Ishikawa (cell line): ENCODE measurements at regions not wholly inside any gene's neighbourhood (a gene's known extent, or its start where the extent isn't known, plus 50 kb on each side); places are given as distances from the start of the nearest gene placed in this dataset.
A peak's percentile ranks its signal among the peaks of the same experiment; 100 is the strongest.

Experiments
- CEBPB ChIP-seq: IDR thresholded peaks from 2 replicates; pipeline ENCODE4 v1.6.1; 2012
- CREB1 ChIP-seq: IDR thresholded peaks from 2 replicates; pipeline ENCODE4 v1.6.1; 2012; ENCODE audit warnings: low read depth
- EGR1 ChIP-seq: IDR thresholded peaks from 2 replicates; pipeline ENCODE4 v1.6.1; 2012
- EP300 ChIP-seq: IDR thresholded peaks from 2 replicates; pipeline ENCODE4 v1.6.1; 2012; ENCODE audit warnings: borderline replicate concordance
- FOXM1 ChIP-seq: IDR thresholded peaks from 2 replicates; pipeline ENCODE4 v1.6.1; 2012; ENCODE audit warnings: low read depth, borderline replicate concordance
- NFIC ChIP-seq: IDR thresholded peaks from 2 replicates; pipeline ENCODE4 v1.6.1; 2012
- RAD21 ChIP-seq: IDR thresholded peaks from 2 replicates; pipeline ENCODE4 v1.6.1; 2012; ENCODE audit warnings: low read depth
- REST ChIP-seq: IDR thresholded peaks from 2 replicates; pipeline ENCODE4 v1.6.1; 2012; ENCODE audit warnings: low read depth, mild to moderate bottlenecking
- TAF1 ChIP-seq: IDR thresholded peaks from 2 replicates; pipeline ENCODE4 v1.6.1; 2012; ENCODE audit warnings: low read depth, mild to moderate bottlenecking
- TCF12 ChIP-seq: IDR thresholded peaks from 2 replicates; pipeline ENCODE4 v1.6.1; 2012; ENCODE audit warnings: low read depth
- TEAD4 ChIP-seq: IDR thresholded peaks from 2 replicates; pipeline ENCODE4 v1.6.1; 2012
- YY1 ChIP-seq: IDR thresholded peaks from 2 replicates; pipeline ENCODE4 v1.6.1; 2012; ENCODE audit warnings: low read depth
- ZBTB7A ChIP-seq: IDR thresholded peaks from 2 replicates; pipeline ENCODE4 v1.6.1; 2012; ENCODE audit warnings: low read depth
- TF ChIP-seq, protein P1 (sequence below): IDR thresholded peaks from 2 replicates; pipeline ENCODE4 v1.6.1; 2012
- TF ChIP-seq, protein P2 (sequence below): IDR thresholded peaks from 2 replicates; pipeline ENCODE4 v1.6.1; 2012

GRCh38 chr13:110023729-110024644, 237.6 kb upstream of the IRS2 start:
- TF ChIP-seq, protein P1, sequence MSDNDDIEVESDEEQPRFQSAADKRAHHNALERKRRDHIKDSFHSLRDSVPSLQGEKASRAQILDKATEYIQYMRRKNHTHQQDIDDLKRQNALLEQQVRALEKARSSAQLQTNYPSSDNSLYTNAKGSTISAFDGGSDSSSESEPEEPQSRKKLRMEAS: no peak
- no peak for TF ChIP-seq EGR1
- no peak for TF ChIP-seq EP300
- no peak for TF ChIP-seq TEAD4
- TF ChIP-seq REST: no peak
- TF ChIP-seq YY1: no peak
- no peak for TF ChIP-seq CREB1
- TF ChIP-seq RAD21: no peak
- no peak for TF ChIP-seq CEBPB
- TF ChIP-seq TCF12: no peak
- no peak for TF ChIP-seq TAF1
- TF ChIP-seq FOXM1: no peak
- TF ChIP-seq NFIC: no peak

GRCh38 chr13:110018009-110018408, 231.6 kb upstream of the IRS2 start:
- TF ChIP-seq, protein P1: no peak
- TF ChIP-seq FOXM1 (no peak), EP300 (no peak), NFIC (no peak), CEBPB (no peak), RAD21 (no peak), CREB1 (no peak), EGR1 (no peak), ZBTB7A (no peak), YY1 (no peak), REST (no peak), TAF1 (no peak), TEAD4 (no peak), TCF12 (no peak)
- TF ChIP-seq, protein P2, sequence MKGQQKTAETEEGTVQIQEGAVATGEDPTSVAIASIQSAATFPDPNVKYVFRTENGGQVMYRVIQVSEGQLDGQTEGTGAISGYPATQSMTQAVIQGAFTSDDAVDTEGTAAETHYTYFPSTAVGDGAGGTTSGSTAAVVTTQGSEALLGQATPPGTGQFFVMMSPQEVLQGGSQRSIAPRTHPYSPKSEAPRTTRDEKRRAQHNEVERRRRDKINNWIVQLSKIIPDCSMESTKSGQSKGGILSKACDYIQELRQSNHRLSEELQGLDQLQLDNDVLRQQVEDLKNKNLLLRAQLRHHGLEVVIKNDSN: no peak

GRCh38 chr13:110017379-110017778, 231.0 kb upstream of the IRS2 start:
- no peak for TF ChIP-seq RAD21
- peak; percentile 17; the same call in 1 of the 2 replicates for TF ChIP-seq EP300
- TF ChIP-seq TEAD4: peak; percentile 79
- TF ChIP-seq EGR1: peak; percentile 81
- TF ChIP-seq, protein P1: peak; percentile 75
- no peak for TF ChIP-seq CREB1
- no peak for TF ChIP-seq NFIC
- TF ChIP-seq TAF1: no peak
- TF ChIP-seq CEBPB: no peak

DNA sequence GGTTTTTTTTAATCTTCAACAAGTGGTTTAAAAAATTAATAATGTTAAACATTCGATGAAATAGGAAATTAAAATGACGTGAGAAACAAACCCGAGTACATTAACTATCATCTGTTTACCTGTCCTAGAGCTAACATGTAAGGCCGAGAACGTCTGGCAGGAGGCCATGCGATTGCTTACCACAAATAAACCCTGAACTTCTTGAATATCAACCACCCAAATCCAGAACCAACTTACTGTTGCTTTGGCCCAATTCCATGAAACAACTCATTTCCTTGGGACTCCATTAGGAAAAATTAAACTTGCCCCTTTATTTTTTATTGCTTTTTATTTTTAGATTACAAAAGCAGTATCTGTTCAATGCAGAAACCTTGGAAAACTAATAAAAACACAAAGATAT, 228.9 kb upstream of the IRS2 start:
- TF ChIP-seq ZBTB7A (no peak), CEBPB (no peak), FOXM1 (no peak), TEAD4 (no peak), CREB1 (no peak), REST (no peak), TCF12 (no peak)
- TF ChIP-seq, protein P2: no peak
